ENCODE measurements at regions not wholly inside any gene's neighbourhood (a gene's known extent, or its start where the extent isn't known, plus 50 kb on each side); places are given as distances from the start of the nearest gene placed in this dataset.
A peak's percentile ranks its signal among the peaks of the same experiment; 100 is the strongest.

- FAIRE-seq, result no peak
- Histone ChIP-seq H3K79me1 (ENCODE audit: low read depth, low read length) (no peaks in the 10 kb centered on the region), H3K4ac (replicated peaks; ENCODE audit: insufficient read length, low read depth, low read length) (no peak overlapping the region), H3K4me2 (ENCODE audit: insufficient read depth in 1 of 2, low read depth in 2 of 2, low read length in 2 of 2) (no peak overlapping the region), H3K4me1 (replicated peaks in 1 of 4; ENCODE audit: control insufficient read depth in 3 of 4, insufficient read depth in 4 of 4, low read length in 3 of 4) (no peaks in the 10 kb centered on the region), H4K5ac (ENCODE audit: insufficient read length, low read depth, low read length) (no peak overlapping the region), H3K9me3 (ENCODE audit: insufficient read depth in 2 of 2, low read depth in 1 of 2, low read length in 1 of 2) (no peaks in the 10 kb centered on the region), H3K14ac (ENCODE audit: insufficient read length) (no peak overlapping the region), H2BK12ac (ENCODE audit: low read depth, low read length) (no peak overlapping the region), H2AFZ (ENCODE audit: low read length) (no peak overlapping the region), H3K23ac (ENCODE audit: insufficient read length) (no peak overlapping the region), H3K27me3 (replicated peaks in 1 of 4; ENCODE audit: control insufficient read depth in 3 of 4, extremely low read depth in 1 of 4, insufficient read depth in 3 of 4, low read length in 3 of 4) (no peaks in the 10 kb centered on the region), H2BK15ac (ENCODE audit: low read length) (no peak overlapping the region), H3K79me2 (ENCODE audit: control insufficient read depth in 1 of 2, insufficient read depth in 2 of 2, low read length in 2 of 2) (no peaks in the 10 kb centered on the region), H3K36me3 (ENCODE audit: control insufficient read depth in 2 of 4, insufficient read depth in 4 of 4, low read length in 3 of 4) (no peaks in the 10 kb centered on the region), H3K4me3 (ENCODE audit: extremely low read depth in 1 of 4, insufficient read depth in 2 of 4, low read depth in 3 of 4, low read length in 4 of 4) (no peak overlapping the region), H3K18ac (ENCODE audit: extremely low read depth, low read length) (no peak overlapping the region), H2BK20ac (ENCODE audit: low read length) (no peak overlapping the region), H2BK5ac (ENCODE audit: low read depth, low read length) (no peak overlapping the region), H4K8ac (ENCODE audit: extremely low read depth, insufficient read depth, low read length) (no peak overlapping the region), H4K20me1 (replicated peaks in 1 of 2; ENCODE audit: control insufficient read depth in 1 of 2, insufficient read depth in 2 of 2, low read length in 2 of 2) (no peaks in the 10 kb centered on the region), H4K91ac (replicated peaks; ENCODE audit: insufficient read length, low read length) (no peak overlapping the region), H3K56ac (replicated peaks; ENCODE audit: insufficient read length, low read depth, low read length) (no peak overlapping the region), H2AK5ac (ENCODE audit: low read depth, low read length) (no peak overlapping the region), H3K27ac (ENCODE audit: low read depth, low read length) (no peak overlapping the region), H3K9ac (replicated peaks in 1 of 4; ENCODE audit: extremely low read depth in 1 of 4, low read depth in 3 of 4, low read length in 3 of 4) (no peak overlapping the region), H2BK120ac (replicated peaks; ENCODE audit: low read depth, low read length) (no peak overlapping the region), H3K23me2 (ENCODE audit: low read depth, low read length) (no peaks in the 10 kb centered on the region)
- TF ChIP-seq MAFK (IDR thresholded peaks at IDR 0.05; ENCODE audit: low read depth, low read length) (peak; percentile 47), CHD1 (IDR thresholded peaks at IDR 0.05; ENCODE audit: low read depth, low read length) (no peak), TAF7 (optimal IDR thresholded peaks at IDR 0.05; ENCODE audit: borderline replicate concordance, low read depth, low read length) (no peak), RNF2 (IDR thresholded peaks at IDR 0.05; ENCODE audit: borderline replicate concordance, low read depth, low read length, missing control alignments, poor library complexity, severe bottlenecking) (no peak)
- DNase-seq (ENCODE audit: low read depth in 1 of 2, low spot score in 2 of 2), result no peak
- CTCF ChIA-PET (ENCODE audit: partially characterized antibody), result interaction anchor here (0.7 to 5.8 kb wide), 35 partner anchors 8 to 872 kb away, joined by 3 to 47 read pairs (median 5); no protein-coding TSS in a partner anchor
- WGBS, 2 experiments (ENCODE audit: extremely low coverage in 1 of 2, insufficient coverage in 1 of 2, insufficient read length in 1 of 2, insufficient replicate concordance in 2 of 2, low coverage in 1 of 2, low lambda C conversion rate in 2 of 2, missing lambda C conversion rate in 1 of 2), result 89% methylated on average over 1 of the region's 1 CpG; no CpG with 5 or more reads in 1 of the 2 experiments
- POLR2A ChIA-PET (ENCODE audit: partially characterized antibody), result no interaction called here
Observed at GRCh38 chr4:111855308-111855707, 289.9 kb upstream of the FAM241A start.
